SK-N-SH treated with all-trans-retinoic acid at 6 μM for 48 hours (cell line): ENCODE measurements at regions not wholly inside any gene's neighbourhood (a gene's known extent, or its start where the extent isn't known, plus 50 kb on each side); places are given as distances from the start of the nearest gene placed in this dataset.

Source experiments
- ATAC-seq: fragments of 200-7000 bp; cut with Tn5 transposase; 3 replicates; pipeline ENCODE4 v1.9.1; 2020; ENCODE audit warnings: mild to moderate bottlenecking, moderate library complexity
- ARNTL ChIP-seq: fragments of 450-650 bp; formaldehyde crosslinking; IDR thresholded peaks from 2 replicates; pipeline ENCODE4 v1.5.0; 2020; ENCODE audit warnings: low read depth, mild to moderate bottlenecking, moderate library complexity, borderline replicate concordance
- BACH2 ChIP-seq: fragments of 250-450 bp; sonication (Bioruptor Pico); IDR thresholded peaks from 2 replicates; pipeline ENCODE4 v1.9.0; 2021; ENCODE audit warnings: mild to moderate bottlenecking, borderline replicate concordance
- CSDC2 ChIP-seq: fragments of 250-450 bp; sonication (Bioruptor Pico); IDR thresholded peaks from 2 replicates; pipeline ENCODE4 v1.5.0; 2020; ENCODE audit warnings: mild to moderate bottlenecking, moderate library complexity
- GLIS3 ChIP-seq: fragments of 250-450 bp; sonication (Bioruptor Pico); IDR thresholded peaks from 2 replicates; pipeline ENCODE4 v1.5.0; 2020; ENCODE audit warnings: mild to moderate bottlenecking, moderate library complexity
- OSR1 ChIP-seq: fragments of 250-450 bp; sonication (Bioruptor Pico); IDR thresholded peaks from 2 replicates; pipeline ENCODE4 v1.8.0; 2022; ENCODE audit warnings: moderate library complexity, mild to moderate bottlenecking, inconsistent platforms
- PPARA ChIP-seq: fragments of 250-450 bp; sonication (Bioruptor Pico); IDR thresholded peaks from 2 replicates; pipeline ENCODE4 v1.5.0; 2020; ENCODE audit warnings: mild to moderate bottlenecking, borderline replicate concordance
- RARB ChIP-seq: fragments of 250-450 bp; sonication (Bioruptor Pico); IDR thresholded peaks from 2 replicates; pipeline ENCODE4 v1.8.0; 2021; ENCODE audit warnings: mild to moderate bottlenecking, moderate library complexity
- SNAI2 ChIP-seq: fragments of 250-450 bp; sonication (Bioruptor Pico); IDR thresholded peaks from 2 replicates; pipeline ENCODE4 v1.5.0; 2020; ENCODE audit warnings: mild to moderate bottlenecking, moderate library complexity
- TCF4 ChIP-seq: fragments of 250-450 bp; sonication (Bioruptor Pico); IDR thresholded peaks from 2 replicates; pipeline ENCODE4 v1.8.0; 2021; ENCODE audit warnings: mild to moderate bottlenecking, moderate library complexity, borderline replicate concordance
- TOX ChIP-seq: fragments of 250-450 bp; sonication (Bioruptor Pico); IDR thresholded peaks from 2 replicates; pipeline ENCODE4 v1.8.0; 2021; ENCODE audit warnings: mild to moderate bottlenecking, moderate library complexity, borderline replicate concordance
- TSHZ2 ChIP-seq: fragments of 250-450 bp; sonication (Bioruptor Pico); IDR thresholded peaks from 2 replicates; pipeline ENCODE4 v1.5.0; 2020; ENCODE audit warnings: mild to moderate bottlenecking, moderate library complexity
- ZC3H10 ChIP-seq: fragments of 250-450 bp; sonication (Bioruptor Pico); IDR thresholded peaks from 2 replicates; pipeline ENCODE4 v1.5.1; 2021; ENCODE audit warnings: mild to moderate bottlenecking, moderate library complexity
- ZFP3 ChIP-seq: fragments of 250-450 bp; sonication (Bioruptor Pico); IDR thresholded peaks from 2 replicates; pipeline ENCODE4 v1.5.0; 2020; ENCODE audit warnings: mild to moderate bottlenecking, moderate library complexity
- ZFP30 ChIP-seq: fragments of 450-650 bp; formaldehyde crosslinking; IDR thresholded peaks from 2 replicates; pipeline ENCODE4 v1.5.0; 2022; ENCODE audit warnings: mild to moderate bottlenecking, moderate library complexity
- ZNF565 ChIP-seq: fragments of 450-650 bp; formaldehyde crosslinking; conservative IDR thresholded peaks from 2 replicates; pipeline ENCODE4 v1.5.0; 2020; ENCODE audit warnings: low read depth, mild to moderate bottlenecking, moderate library complexity
- ZNF70 ChIP-seq: fragments of 450-650 bp; formaldehyde crosslinking; IDR thresholded peaks from 2 replicates; pipeline ENCODE4 v1.5.0; 2020; ENCODE audit warnings: mild to moderate bottlenecking, moderate library complexity
- ZNF8 ChIP-seq: fragments of 450-650 bp; formaldehyde crosslinking; IDR thresholded peaks from 2 replicates; pipeline ENCODE4 v1.5.0; 2020; ENCODE audit warnings: mild to moderate bottlenecking, moderate library complexity
- TF ChIP-seq, protein P1 (sequence below): fragments of 250-450 bp; sonication (Bioruptor Pico); IDR thresholded peaks from 2 replicates; pipeline ENCODE4 v1.5.1; 2021; ENCODE audit warnings: mild to moderate bottlenecking, moderate library complexity
- TF ChIP-seq, protein P2 (sequence below): fragments of 250-450 bp; sonication (Bioruptor Pico); IDR thresholded peaks from 2 replicates; pipeline ENCODE4 v1.8.0; 2020; ENCODE audit warnings: mild to moderate bottlenecking, moderate library complexity, borderline replicate concordance
- TF ChIP-seq, protein P3 (sequence below): fragments of 250-450 bp; sonication (Bioruptor Pico); IDR thresholded peaks from 2 replicates; pipeline ENCODE4 v1.8.0; 2021; ENCODE audit warnings: low read depth, mild to moderate bottlenecking, moderate library complexity, borderline replicate concordance

GRCh38 chr5:40331616-40332015 lies 348.1 kb upstream of the PTGER4 start:
- no peak for TF ChIP-seq BACH2 (CRISPR knock-in tag)
- no peak for TF ChIP-seq OSR1 (CRISPR knock-in tag)
- no peak for TF ChIP-seq TSHZ2 (CRISPR knock-in tag)
- TF ChIP-seq ZNF70 (CRISPR knock-in tag): no peak
- TF ChIP-seq CSDC2 (CRISPR knock-in tag): no peak
- no peak for TF ChIP-seq ZC3H10 (CRISPR knock-in tag)
- TF ChIP-seq GLIS3 (CRISPR knock-in tag): no peak
- TF ChIP-seq TCF4 (CRISPR knock-in tag): no peak
- no peak for TF ChIP-seq ZNF565 (CRISPR knock-in tag)
- TF ChIP-seq, protein P1, sequence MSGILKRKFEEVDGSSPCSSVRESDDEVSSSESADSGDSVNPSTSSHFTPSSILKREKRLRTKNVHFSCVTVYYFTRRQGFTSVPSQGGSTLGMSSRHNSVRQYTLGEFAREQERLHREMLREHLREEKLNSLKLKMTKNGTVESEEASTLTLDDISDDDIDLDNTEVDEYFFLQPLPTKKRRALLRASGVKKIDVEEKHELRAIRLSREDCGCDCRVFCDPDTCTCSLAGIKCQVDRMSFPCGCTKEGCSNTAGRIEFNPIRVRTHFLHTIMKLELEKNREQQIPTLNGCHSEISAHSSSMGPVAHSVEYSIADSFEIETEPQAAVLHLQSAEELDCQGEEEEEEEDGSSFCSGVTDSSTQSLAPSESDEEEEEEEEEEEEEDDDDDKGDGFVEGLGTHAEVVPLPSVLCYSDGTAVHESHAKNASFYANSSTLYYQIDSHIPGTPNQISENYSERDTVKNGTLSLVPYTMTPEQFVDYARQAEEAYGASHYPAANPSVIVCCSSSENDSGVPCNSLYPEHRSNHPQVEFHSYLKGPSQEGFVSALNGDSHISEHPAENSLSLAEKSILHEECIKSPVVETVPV (CRISPR knock-in tag): no peak
- no peak for TF ChIP-seq PPARA (CRISPR knock-in tag)
- TF ChIP-seq, protein P2, sequence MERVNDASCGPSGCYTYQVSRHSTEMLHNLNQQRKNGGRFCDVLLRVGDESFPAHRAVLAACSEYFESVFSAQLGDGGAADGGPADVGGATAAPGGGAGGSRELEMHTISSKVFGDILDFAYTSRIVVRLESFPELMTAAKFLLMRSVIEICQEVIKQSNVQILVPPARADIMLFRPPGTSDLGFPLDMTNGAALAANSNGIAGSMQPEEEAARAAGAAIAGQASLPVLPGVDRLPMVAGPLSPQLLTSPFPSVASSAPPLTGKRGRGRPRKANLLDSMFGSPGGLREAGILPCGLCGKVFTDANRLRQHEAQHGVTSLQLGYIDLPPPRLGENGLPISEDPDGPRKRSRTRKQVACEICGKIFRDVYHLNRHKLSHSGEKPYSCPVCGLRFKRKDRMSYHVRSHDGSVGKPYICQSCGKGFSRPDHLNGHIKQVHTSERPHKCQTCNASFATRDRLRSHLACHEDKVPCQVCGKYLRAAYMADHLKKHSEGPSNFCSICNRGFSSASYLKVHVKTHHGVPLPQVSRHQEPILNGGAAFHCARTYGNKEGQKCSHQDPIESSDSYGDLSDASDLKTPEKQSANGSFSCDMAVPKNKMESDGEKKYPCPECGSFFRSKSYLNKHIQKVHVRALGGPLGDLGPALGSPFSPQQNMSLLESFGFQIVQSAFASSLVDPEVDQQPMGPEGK (CRISPR knock-in tag): no peak
- TF ChIP-seq TOX (CRISPR knock-in tag): no peak
- no peak for TF ChIP-seq RARB (CRISPR knock-in tag)
- TF ChIP-seq, protein P3, sequence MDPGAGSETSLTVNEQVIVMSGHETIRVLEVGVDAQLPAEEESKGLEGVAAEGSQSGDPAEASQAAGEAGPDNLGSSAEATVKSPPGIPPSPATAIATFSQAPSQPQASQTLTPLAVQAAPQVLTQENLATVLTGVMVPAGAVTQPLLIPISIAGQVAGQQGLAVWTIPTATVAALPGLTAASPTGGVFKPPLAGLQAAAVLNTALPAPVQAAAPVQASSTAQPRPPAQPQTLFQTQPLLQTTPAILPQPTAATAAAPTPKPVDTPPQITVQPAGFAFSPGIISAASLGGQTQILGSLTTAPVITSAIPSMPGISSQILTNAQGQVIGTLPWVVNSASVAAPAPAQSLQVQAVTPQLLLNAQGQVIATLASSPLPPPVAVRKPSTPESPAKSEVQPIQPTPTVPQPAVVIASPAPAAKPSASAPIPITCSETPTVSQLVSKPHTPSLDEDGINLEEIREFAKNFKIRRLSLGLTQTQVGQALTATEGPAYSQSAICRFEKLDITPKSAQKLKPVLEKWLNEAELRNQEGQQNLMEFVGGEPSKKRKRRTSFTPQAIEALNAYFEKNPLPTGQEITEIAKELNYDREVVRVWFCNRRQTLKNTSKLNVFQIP (CRISPR knock-in tag): no peak
- no peak for TF ChIP-seq ZFP30 (CRISPR knock-in tag)
- TF ChIP-seq SNAI2: no peak
- no peak for TF ChIP-seq ARNTL (CRISPR knock-in tag)
- TF ChIP-seq ZFP3 (CRISPR knock-in tag): no peak
- no peak for ATAC-seq

GRCh38 chr5:40321514-40321913 lies 358.2 kb upstream of the PTGER4 start:
- ATAC-seq: no peak
- TF ChIP-seq ZNF565 (CRISPR knock-in tag) (no peak), SNAI2 (no peak), ZFP30 (CRISPR knock-in tag) (no peak)
- TF ChIP-seq, protein P3 (CRISPR knock-in tag): no peak

- ATAC-seq: no peak
- TF ChIP-seq ZC3H10 (CRISPR knock-in tag) (no peak), OSR1 (CRISPR knock-in tag) (no peak), CSDC2 (CRISPR knock-in tag) (no peak), ZNF8 (CRISPR knock-in tag) (no peak), TCF4 (CRISPR knock-in tag) (no peak), RARB (CRISPR knock-in tag) (no peak), PPARA (CRISPR knock-in tag) (no peak), GLIS3 (CRISPR knock-in tag) (no peak), ZFP3 (CRISPR knock-in tag) (no peak), TSHZ2 (CRISPR knock-in tag) (no peak), ARNTL (CRISPR knock-in tag) (no peak)
- TF ChIP-seq, protein P1 (CRISPR knock-in tag): no peak
- TF ChIP-seq, protein P2 (CRISPR knock-in tag): no peak
Measured at GRCh38 chr5:40318395-40318794, 361.3 kb upstream of the PTGER4 start.
